ENCODE measurements at regions not wholly inside any gene's neighbourhood (a gene's known extent, or its start where the extent isn't known, plus 50 kb on each side); places are given as distances from the start of the nearest gene placed in this dataset.

DNA sequence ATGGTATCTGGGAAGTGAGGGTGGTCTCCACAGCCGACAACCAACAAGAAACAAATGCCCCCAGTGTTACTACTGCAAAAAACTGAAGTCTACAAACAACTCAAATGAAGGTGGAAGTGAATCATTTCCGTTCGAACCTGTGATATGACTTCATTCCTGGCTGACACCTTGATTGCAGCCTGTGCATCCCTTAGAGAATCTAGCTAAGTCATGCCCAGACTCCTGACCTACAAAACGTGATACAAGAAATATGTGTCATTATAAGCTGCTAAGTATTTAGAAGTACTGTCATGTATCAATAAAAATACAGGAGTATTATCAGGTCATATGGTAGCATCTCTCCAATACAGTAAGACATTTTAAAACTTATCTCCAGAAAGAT lies 959.7 kb upstream of the LCORL start:
- H3K4me3 ChIP-seq (ENCODE audit: low read depth, low read length): no peak overlapping the region

DNA sequence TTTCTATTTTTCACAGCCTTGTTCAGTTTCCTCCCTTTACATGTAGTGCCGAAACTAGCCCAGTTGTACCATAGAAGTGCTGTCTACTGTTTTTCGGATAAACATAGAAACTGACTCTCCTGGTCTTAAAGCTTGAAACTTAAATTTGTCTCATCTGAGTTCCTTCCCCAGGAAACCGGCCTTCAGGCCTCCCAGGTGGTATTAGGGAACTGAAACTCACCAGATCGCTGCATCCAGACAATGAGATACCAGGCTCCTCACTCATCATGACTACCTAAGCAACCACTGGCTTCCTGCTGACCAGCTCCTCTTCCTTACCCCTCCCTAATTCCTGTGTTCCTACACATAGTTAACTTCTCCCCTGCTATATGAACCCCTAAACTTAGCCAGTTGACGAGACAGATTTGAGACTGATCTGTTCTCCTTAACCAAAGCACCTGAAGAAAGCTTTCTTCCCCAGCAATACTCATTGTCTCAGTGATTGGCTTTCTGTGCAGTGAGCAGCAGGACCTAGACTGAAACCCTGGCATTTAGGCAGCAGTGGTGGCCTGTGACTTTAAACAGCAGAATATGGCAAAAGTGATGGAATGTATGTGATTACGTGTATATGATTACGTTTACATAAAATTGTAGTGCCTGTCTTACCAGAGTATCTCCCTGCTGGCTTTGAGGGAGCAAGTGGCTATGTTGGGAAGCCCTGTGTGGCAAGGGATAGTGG lies 959.1 kb upstream of the LCORL start:
- H3K4me3 ChIP-seq (ENCODE audit: low read depth, low read length): no peak overlapping the region
- TF ChIP-seq, protein P1, sequence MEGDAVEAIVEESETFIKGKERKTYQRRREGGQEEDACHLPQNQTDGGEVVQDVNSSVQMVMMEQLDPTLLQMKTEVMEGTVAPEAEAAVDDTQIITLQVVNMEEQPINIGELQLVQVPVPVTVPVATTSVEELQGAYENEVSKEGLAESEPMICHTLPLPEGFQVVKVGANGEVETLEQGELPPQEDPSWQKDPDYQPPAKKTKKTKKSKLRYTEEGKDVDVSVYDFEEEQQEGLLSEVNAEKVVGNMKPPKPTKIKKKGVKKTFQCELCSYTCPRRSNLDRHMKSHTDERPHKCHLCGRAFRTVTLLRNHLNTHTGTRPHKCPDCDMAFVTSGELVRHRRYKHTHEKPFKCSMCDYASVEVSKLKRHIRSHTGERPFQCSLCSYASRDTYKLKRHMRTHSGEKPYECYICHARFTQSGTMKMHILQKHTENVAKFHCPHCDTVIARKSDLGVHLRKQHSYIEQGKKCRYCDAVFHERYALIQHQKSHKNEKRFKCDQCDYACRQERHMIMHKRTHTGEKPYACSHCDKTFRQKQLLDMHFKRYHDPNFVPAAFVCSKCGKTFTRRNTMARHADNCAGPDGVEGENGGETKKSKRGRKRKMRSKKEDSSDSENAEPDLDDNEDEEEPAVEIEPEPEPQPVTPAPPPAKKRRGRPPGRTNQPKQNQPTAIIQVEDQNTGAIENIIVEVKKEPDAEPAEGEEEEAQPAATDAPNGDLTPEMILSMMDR (IDR thresholded peaks at IDR 0.05; ENCODE audit: low read depth, low read length, missing control alignments): no peak
- peak; percentile 22 for DNase-seq (ENCODE audit: low read depth)

More for the DNA sequence above, 959.7 kb upstream of the LCORL start:
- no peak for DNase-seq (ENCODE audit: low read depth)
- TF ChIP-seq, protein P1 (IDR thresholded peaks at IDR 0.05; ENCODE audit: low read depth, low read length, missing control alignments): no peak

DNA sequence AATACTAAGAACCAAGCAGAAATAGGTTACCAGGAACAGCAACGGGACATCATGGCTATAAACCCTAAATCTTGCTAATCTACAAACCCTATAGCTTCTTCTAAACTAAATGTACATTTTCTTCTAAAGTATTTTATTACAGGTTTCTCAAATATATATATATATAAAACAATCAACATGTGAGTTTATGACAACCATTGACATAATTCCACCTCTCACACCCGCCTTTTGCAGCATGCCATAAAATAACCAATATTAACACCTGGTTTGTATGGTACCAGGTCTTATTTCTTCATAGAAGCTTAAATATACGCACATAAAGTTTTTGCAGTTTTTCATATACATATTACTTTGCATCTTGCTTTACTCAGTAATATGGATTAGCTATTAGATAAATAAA lies 955.3 kb upstream of the LCORL start:
- TF ChIP-seq, protein P1 (IDR thresholded peaks at IDR 0.05; ENCODE audit: low read depth, low read length, missing control alignments): no peak
- DNase-seq (ENCODE audit: low read depth): no peak
- no peak overlapping the region for H3K4me3 ChIP-seq (ENCODE audit: low read depth, low read length)

DNA sequence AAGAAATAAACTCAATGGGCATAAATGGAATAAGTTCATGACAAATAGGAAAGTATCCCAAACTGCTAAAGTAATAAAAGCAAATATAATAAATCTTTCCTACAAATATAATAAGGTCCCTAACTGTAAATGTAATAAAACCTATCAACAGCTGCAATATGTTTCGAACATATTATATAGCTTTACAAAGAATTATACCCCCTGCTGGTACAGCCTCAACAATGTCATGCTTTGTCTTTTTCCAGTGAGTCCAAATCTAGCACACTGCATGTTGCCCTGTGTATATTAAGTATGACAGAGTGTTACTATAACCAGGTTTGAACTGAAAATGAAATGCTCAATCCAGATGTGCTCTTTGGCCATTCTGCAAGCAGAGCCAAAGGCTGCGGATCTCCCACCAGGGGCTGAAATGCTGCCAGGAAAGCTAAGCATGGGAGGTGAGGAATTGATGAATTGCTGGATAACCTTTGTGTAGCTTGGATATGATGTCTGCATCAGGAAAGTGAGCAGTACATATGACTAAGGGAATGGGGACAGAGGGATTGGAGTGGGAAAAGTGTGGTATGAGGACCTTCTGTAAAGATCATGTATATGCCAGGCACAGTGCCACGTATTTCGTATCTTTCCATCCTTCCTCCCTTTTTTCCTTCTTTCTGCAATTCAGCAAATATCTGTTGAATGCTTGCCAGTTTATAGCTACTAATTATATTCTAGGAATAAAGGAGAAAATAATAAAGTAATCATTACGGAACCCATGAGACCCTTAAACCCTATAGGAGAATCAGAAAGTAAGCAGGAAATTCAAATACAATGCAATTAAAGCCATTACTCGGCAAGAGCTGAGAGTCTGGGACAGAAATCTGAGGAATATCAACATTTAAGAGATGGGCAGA lies 954.6 kb upstream of the LCORL start:
- DNase-seq (ENCODE audit: low read depth): no peak
- H3K4me3 ChIP-seq (ENCODE audit: low read depth, low read length): no peak overlapping the region
- TF ChIP-seq, protein P1 (IDR thresholded peaks at IDR 0.05; ENCODE audit: low read depth, low read length, missing control alignments): no peak

DNA sequence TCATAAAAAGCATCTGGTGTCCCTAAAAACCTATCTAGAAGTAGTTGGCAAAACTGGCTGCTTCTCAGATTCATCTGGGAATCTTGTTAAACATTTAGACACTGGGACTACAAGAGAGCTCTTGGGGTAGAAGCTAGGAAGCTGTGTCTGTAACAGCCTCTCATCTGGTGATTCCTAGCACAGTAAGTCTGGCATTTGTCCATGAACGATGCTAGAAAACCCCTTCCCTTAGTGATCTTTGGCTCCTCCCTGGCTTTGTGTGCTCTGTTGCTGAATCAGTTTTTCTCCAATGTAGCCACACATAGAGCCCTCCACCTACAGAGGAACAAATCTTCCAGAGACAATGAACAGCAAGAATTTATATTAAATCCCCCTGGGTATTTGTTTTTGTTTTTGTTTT lies 951.7 kb upstream of the LCORL start:
- TF ChIP-seq, protein P1 (IDR thresholded peaks at IDR 0.05; ENCODE audit: low read depth, low read length, missing control alignments): no peak
- no peak for DNase-seq (ENCODE audit: low read depth)
- H3K4me3 ChIP-seq (ENCODE audit: low read depth, low read length): no peak overlapping the region

DNA sequence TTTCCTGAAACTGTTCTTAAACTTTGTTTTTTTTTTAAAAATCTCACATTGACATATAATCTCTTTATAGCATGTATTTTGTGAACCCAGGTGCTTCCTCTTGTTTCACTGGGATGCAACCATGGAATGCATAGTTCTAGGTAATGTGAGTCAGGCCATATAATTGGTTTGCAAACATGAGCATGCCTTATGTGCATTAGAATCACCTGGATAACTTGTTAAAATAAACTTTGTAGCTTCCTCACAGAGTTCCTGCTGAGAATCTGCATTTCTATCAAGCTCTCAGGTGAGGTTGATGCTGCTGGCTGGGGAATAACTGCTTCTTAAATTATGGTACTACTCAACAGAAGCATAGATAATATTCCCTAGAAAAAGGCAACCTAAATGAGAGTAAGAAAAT lies 940.3 kb upstream of the LCORL start:
- DNase-seq (ENCODE audit: low read depth): no peak
- H3K4me3 ChIP-seq (ENCODE audit: low read depth, low read length): no peak overlapping the region
- TF ChIP-seq, protein P1 (IDR thresholded peaks at IDR 0.05; ENCODE audit: low read depth, low read length, missing control alignments): no peak

Data from GM12864 (cell line).